Stomach (tissue), 4 donors: ENCODE measurements at regions not wholly inside any gene's neighbourhood (a gene's known extent, or its start where the extent isn't known, plus 50 kb on each side); places are given as distances from the start of the nearest gene placed in this dataset.

ENCODE experiments used
- CTCF ChIP-seq, 7 experiments: fragments of 450-650 bp in 4 of 7; fragments of 200-600 bp in 3 of 7; sonication (generic) in 3 of 7; IDR thresholded peaks; one replicate each; pipeline ENCODE4 v1.5.1; 2016 to 2019; ENCODE audit warnings: antibody characterized with exemption in 7 of 7, control low read depth in 2 of 7, mild to moderate bottlenecking in 1 of 7
- POLR2A ChIP-seq, 4 donors: fragments of 450-650 bp; IDR thresholded peaks; one replicate each; pipeline ENCODE4 v1.6.1; 2016; ENCODE audit warnings: antibody characterized with exemption in 4 of 4, control low read depth in 2 of 4, mild to moderate bottlenecking in 1 of 4, moderate library complexity in 1 of 4

- TF ChIP-seq CTCF (IDR thresholded peaks at IDR 0.05) (no peak), POLR2A (IDR thresholded peaks at IDR 0.05) (no peak)
Observed at GRCh38 chr18:76644580-76644979, 149.5 kb upstream of the ZNF516 start.
